CD4-positive, alpha-beta T cell treated with Interleukin-6 for 4 hours (primary cell): ENCODE measurements at regions not wholly inside any gene's neighbourhood (a gene's known extent, or its start where the extent isn't known, plus 50 kb on each side); places are given as distances from the start of the nearest gene placed in this dataset.
A peak's percentile ranks its signal among the peaks of the same experiment; 100 is the strongest.

Source experiments
- DNase-seq: peaks from one replicate; pipeline ENCODE4 v3.0.0-alpha.2; 2020; ENCODE audit warnings: mixed read lengths

DNA sequence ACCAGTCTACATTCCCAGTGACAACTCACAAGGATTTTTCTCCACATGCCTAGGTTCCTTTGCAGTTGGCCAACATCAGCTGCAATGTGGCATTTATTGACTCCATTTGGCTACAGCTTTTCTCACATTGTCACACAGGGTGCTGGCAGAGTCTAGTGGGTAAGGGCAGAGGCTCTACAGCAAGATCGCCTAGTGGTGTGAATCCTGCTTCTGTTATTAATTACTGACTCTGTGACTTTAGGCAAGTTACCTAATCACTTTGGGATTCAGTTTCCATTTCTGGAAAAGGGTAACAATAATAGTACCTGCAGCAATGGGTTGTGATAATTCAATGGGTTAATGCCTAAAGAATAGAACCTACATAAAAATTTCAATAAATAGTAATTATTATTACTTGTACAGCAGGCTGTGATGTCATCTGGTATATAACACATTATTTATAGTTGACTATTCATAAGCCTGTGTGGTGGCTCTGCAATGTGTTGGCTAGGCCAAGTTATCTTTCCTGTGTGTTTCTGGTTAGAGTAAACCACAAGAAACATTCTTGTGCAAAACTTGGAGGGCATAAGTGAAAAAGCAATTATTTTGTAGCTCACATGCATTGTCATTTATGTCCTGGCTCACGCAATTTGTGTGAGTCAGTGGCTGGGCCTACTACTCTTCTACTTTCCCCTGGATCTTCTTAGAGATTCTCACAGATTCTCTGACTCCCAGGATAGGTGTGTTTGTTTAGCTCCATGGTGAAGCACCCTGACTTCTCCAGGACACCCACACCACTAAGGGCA is 59.5 kb downstream of the PTGS2 start:
- DNase-seq = no peak

GRCh38 chr1:186618401-186619170 is 61.6 kb downstream of the PTGS2 start:
- peak; percentile 41 for DNase-seq

GRCh38 chr1:186617926-186618325 is 62.3 kb downstream of the PTGS2 start:
- DNase-seq = no peak

GRCh38 chr1:186616511-186616910 is 63.7 kb downstream of the PTGS2 start:
- DNase-seq = no peak

DNA sequence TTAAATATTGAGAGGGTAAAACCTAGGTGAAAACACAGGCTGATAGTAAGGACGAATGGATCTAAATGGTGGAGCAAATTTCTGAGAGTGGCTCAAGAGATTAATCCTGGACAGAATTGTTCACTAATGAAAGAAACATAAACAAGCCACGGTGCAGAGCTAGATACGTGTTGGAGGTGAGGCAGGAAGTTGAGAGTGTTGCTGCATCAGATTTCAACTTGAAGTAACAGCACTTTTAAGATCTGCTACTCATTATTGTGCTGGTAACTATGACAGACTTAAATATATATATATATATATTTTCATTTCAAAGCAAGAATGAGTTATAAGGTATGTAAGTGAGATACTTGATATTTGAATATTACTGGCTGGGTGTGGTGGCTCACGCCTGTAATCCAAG is 64.9 kb downstream of the PTGS2 start:
- no peak for DNase-seq

DNA sequence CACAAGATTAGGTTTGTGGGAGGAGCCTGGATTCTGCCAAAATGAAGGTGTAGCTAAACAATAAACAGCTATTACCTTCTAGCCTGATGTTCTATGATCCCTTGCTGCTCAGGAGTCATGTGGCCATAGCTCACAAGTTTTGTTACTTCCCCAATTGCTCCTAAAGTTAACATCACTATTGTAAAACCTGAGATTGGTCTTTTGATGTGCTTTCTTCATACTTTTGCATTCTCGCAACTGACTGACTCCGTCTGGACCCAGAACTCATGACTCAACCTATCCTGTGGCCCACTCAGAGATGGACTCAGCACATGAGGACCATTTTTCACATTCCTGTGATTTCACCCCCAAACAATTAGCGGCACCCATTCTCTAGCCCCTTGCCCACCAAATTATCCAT is 69.1 kb downstream of the PTGS2 start:
- DNase-seq = no peak

GRCh38 chr1:186609183-186609582 is 71.0 kb downstream of the PTGS2 start:
- DNase-seq = no peak

- DNase-seq = peak; percentile 8
Observed at GRCh38 chr1:186605762-186606350, 74.4 kb downstream of the PTGS2 start.

DNA sequence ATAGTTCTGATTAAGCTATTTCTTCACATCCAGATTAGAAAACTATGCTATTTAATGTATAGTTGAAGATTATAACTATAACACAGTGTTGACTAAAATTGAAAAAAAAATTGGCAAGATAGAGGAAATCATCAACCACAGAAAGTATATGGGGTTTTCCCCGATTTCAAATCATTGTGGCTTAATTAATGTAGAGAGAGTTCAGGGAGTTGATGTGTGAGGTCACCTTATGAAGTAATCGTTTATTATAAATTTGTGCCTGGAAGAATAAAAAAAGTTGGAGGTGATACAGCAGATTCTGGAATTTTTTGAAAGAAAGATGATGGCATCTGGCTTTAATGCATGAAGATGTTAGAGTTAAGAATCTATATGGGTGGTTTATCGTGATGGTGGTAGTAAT is 84.3 kb downstream of the PTGS2 start:
- DNase-seq = no peak

- DNase-seq = no peak
Observed at GRCh38 chr1:186578325-186579016, 101.8 kb downstream of the PTGS2 start.

GRCh38 chr1:186577633-186578032 is 102.6 kb downstream of the PTGS2 start:
- no peak for DNase-seq

- no peak for DNase-seq
Observed at GRCh38 chr1:186577216-186577615, 103.0 kb downstream of the PTGS2 start.

DNA sequence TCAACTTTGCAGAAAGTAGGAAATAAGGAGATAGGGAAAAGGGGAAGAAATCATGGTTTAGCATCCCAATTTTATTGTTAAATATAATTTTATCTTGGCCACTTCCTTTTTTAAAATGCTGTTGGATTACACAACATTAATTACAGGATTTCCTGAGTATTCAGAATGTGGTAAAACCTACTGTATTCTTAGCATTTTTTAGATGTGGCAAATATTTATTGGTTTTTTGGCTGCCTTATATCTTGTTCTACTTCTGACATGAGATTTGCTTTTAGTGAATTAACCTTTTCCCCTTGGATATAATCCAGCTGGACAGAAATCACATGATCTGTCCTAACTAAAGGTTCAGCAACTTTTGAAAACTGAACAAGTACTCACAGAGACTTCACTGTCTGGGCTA is 104.9 kb downstream of the PTGS2 start:
- DNase-seq = no peak

DNA sequence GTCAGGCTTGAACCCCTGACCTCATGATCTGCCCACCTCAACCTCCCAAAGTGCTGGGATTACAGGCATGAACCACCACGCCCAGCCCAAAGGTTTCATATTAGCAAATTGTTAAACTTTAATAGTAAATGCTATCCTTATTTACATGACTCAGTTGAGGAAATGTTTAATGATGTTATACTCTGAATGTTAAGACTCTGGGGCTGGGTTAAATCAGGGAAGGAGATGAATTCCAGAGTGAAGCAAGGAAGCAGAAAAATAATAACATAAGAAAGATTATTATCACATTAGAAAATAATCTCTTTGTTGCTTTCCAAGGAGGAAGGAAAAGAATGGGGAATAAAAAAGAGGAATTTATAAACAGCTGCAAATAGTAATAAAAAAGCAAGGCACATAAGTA is 105.3 kb downstream of the PTGS2 start:
- DNase-seq = no peak

DNA sequence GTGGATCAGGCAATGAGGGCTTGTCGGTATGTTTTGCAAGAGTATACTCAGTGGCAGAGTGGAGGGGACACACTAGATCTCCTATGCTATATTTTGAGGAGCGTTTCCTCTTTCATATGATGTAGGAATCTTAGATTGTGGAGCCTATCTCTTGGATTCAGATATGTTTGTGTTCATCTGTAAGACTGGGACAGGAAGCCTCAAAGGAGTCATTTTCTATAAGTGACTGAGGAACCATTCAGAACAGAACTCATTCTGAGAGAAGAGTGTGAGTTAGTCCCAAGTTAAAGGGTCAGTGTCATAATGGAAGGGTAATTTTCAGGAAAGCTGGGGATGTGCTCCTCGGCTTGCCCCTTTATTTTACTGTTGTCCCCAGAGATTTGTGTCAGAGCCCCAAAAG is 107.7 kb downstream of the PTGS2 start:
- no peak for DNase-seq

- no peak for DNase-seq
Observed at GRCh38 chr1:186571771-186572170, 108.5 kb downstream of the PTGS2 start.

DNA sequence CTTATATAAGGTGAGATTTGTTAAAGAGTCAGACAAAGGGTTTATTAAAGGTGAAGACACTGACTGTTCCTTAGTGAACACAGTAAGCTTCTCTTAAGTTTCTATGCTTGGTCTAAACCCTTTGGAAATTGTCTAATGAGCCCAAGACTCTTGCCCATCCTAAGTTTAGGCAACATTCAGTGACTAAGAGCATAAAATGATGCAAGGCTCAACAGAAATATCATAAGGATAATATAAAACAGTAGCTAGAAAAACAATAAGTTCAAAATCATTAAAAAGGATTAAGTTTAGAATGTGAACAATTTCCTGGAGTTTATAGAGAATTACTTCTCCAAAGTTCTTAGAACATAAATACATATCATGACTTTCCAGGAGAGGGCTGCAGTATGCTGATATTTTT is 108.9 kb upstream of the PDC start:
- no peak for DNase-seq

- DNase-seq = no peak
Observed at GRCh38 chr1:186568221-186568620, 107.3 kb upstream of the PDC start.

GRCh38 chr1:186566140-186566855 is 105.4 kb upstream of the PDC start:
- no peak for DNase-seq

DNA sequence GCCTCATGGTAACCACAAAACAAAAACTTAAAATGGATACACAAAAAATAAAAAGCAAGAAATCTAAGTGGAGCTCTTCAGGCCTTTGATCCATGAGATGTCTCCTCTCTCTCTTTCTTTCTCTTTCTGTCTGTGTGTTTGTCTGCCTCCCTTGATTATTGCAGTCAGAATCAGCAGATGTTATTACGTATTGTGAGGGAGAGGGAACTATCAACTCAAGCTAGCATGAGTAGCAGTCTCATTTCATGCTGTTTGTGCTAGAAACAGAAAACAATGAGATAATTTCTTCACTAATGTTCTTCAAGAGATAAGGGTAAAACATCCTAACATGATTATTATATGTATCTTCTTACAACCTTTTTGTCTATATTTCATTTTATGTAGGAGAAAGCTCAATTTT is 103.7 kb upstream of the PDC start:
- no peak for DNase-seq

- DNase-seq = no peak
Observed at GRCh38 chr1:186559601-186560116, 98.7 kb upstream of the PDC start.

DNA sequence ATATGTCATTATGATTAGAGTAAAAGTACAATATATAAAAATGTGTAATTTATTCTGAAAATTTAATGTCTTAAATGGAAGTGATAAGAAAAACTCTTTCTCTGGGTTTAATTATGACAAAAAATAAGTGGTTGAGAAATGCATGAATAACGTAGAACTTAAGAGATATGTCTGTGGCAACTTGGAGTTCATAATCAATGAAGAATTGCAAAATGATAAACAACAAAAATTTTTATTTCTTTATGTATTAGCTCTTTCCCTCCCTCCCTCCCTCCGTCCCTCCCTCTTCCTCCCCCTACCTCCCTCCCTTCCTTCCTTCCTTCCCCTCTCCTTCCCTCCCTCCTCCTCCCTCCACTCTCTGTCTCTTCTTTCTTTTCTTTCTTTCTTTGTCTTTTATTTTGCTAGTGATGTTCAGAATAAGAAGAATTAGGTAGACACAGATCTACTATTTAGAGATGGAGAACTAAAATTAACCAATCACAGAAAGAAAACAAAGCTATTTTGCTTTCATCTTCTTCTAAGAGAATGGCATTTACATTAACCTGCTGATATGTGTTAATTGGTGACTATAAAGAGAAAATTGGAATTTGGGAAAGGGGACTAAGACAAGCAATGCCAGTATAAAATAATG is 96.3 kb upstream of the PDC start:
- no peak for DNase-seq
